RWPE1 (cell line): ENCODE measurements at regions not wholly inside any gene's neighbourhood (a gene's known extent, or its start where the extent isn't known, plus 50 kb on each side); places are given as distances from the start of the nearest gene placed in this dataset.
"Not testable (repeated sequence)": the region's sequence is repeated elsewhere in the genome, so short reads cannot be mapped to it uniquely, and the experiment has no call there.

ENCODE experiments used
- CTCF ChIA-PET: fragments of 350-600 bp; sonication (Branson Sonifier 250); formaldehyde crosslinking; extraction: SDS; loops from one replicate; lab custom pipeline; 2021; lab: Yijun Ruan, JAX
- POLR2A ChIA-PET: fragments of 400-600 bp; formaldehyde crosslinking; extraction: SDS; loops from one replicate; lab custom pipeline; 2020; ENCODE audit warnings: antibody characterized with exemption; ENCODE audit not compliant: low non-redundant PET; lab: Yijun Ruan, JAX
- DNase-seq: peaks from one replicate; pipeline ENCODE4 v3.0.0; 2012; ENCODE audit warnings: low spot score
- H3K27ac ChIP-seq: fragments of 450-650 bp; 2 replicates; pipeline ENCODE4 v1.5.1; 2017
- TF ChIP-seq, protein P1 (sequence below): fragments of 450-650 bp; conservative IDR thresholded peaks from 2 replicates; pipeline ENCODE4 v1.5.1; 2017; ENCODE audit warnings: low read depth, mild to moderate bottlenecking

- TF ChIP-seq, protein P1, sequence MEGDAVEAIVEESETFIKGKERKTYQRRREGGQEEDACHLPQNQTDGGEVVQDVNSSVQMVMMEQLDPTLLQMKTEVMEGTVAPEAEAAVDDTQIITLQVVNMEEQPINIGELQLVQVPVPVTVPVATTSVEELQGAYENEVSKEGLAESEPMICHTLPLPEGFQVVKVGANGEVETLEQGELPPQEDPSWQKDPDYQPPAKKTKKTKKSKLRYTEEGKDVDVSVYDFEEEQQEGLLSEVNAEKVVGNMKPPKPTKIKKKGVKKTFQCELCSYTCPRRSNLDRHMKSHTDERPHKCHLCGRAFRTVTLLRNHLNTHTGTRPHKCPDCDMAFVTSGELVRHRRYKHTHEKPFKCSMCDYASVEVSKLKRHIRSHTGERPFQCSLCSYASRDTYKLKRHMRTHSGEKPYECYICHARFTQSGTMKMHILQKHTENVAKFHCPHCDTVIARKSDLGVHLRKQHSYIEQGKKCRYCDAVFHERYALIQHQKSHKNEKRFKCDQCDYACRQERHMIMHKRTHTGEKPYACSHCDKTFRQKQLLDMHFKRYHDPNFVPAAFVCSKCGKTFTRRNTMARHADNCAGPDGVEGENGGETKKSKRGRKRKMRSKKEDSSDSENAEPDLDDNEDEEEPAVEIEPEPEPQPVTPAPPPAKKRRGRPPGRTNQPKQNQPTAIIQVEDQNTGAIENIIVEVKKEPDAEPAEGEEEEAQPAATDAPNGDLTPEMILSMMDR: no peak
- ChIA-PET POLR2A (no interaction called here), CTCF (no interaction called here)
- H3K27ac ChIP-seq: no peak overlapping the region
- no peak for DNase-seq
Measured at GRCh38 chr3:15933439-15934139, 135.8 kb upstream of the ANKRD28 start.

- TF ChIP-seq, protein P1: no peak
- ChIA-PET POLR2A (no interaction called here), CTCF (no interaction called here)
- no peak for DNase-seq
- H3K27ac ChIP-seq: no peak overlapping the region
Measured at GRCh38 chr3:15934389-15935195, 136.8 kb upstream of the ANKRD28 start.

- CTCF ChIA-PET: no interaction called here
Measured at GRCh38 chr3:15936312-15936711, 138.5 kb upstream of the ANKRD28 start.

DNA sequence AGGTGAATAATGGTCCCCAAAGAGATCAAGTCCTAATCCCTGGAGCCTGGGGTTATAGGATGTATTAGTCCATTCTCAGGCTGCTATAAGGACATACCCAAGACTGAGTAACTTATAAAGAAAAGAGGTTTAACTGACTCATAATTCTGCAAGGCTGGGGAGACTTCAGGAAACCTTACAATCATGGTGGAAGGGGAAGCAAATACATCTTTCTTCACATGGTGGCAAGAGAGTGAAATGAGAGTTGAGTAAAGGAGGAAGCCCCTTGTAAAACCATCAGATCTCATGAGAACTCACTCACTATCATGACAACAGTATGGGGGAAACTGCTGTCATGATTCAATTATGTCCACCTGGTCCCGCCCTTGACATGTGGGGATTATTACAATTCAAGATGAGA is 142.9 kb upstream of the ANKRD28 start:
- DNase-seq: no peak
- H3K27ac ChIP-seq: no peak overlapping the region
- CTCF ChIA-PET: no interaction called here
- TF ChIP-seq, protein P1: no peak
- POLR2A ChIA-PET: no interaction called here

More at GRCh38 chr3:15936312-15936711, 138.5 kb upstream of the ANKRD28 start:
- no peak for DNase-seq
- no peak overlapping the region for H3K27ac ChIP-seq
- POLR2A ChIA-PET: no interaction called here
- TF ChIP-seq, protein P1: no peak

DNA sequence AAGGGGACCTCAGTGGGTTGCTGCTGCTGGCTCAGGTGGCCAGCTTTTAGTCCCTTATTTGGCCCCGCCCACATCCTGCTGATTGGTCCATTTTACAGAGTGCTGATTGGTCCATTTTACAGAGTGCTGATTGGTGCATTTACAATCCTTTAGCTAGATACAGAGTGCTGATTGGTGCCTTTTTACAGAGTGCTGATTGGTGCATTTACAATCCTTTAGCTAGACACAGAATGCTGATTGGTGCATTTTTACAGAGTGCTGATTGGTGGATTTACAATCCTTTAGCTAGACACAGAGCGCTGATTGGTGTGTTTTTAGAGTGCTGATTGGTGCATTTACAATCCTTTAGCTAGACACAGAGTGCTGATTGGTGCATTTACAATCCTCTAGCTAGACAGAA is 143.7 kb upstream of the ANKRD28 start:
- CTCF ChIA-PET, H3K27ac ChIP-seq, POLR2A ChIA-PET, DNase-seq: not testable (repeated sequence)

DNA sequence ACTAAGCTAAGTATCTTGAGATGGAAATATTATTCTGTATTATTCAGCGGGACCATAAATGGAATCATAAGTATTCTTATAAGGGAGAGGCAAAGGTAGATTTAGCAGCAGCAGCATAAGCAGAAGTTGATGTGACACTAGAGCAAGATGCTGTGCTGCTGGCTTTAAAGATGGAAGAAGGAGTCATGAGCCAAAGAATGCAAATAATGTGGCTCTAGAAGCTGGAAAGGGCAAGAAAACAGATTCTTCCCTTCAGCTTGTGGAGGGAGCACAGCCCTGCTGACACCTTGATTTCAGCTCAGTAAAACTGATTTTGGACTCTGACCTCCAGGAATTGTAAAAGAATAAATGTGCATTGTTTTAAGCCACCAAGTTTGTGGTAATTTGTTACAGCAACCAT is 144.2 kb upstream of the ANKRD28 start:
- ChIA-PET POLR2A (no interaction called here), CTCF (no interaction called here)
- TF ChIP-seq, protein P1: no peak
- H3K27ac ChIP-seq: no peak overlapping the region
- no peak for DNase-seq

- no peak overlapping the region for H3K27ac ChIP-seq
- ChIA-PET POLR2A (no interaction called here), CTCF (no interaction called here)
- no peak for DNase-seq
- TF ChIP-seq, protein P1: no peak
Measured at GRCh38 chr3:15942462-15942861, 144.7 kb upstream of the ANKRD28 start.
